Activated CD8-positive, alpha-beta T cell treated with anti-CD3 and anti-CD28 coated beads for 36 hours (primary cell): ENCODE measurements at regions not wholly inside any gene's neighbourhood (a gene's known extent, or its start where the extent isn't known, plus 50 kb on each side); places are given as distances from the start of the nearest gene placed in this dataset.

Experiments
- ATAC-seq: fragments of 200-7000 bp; cut with Tn5 transposase; one replicate; pipeline ENCODE4 v1.10.0; 2021; ENCODE audit warnings: mild to moderate bottlenecking, moderate library complexity
- CTCF ChIA-PET: fragments of 350-600 bp; sonication (Branson Sonifier 250); formaldehyde crosslinking; loops from one replicate; lab custom pipeline; 2021; ENCODE audit warnings: antibody characterized with exemption; lab: Charles Lee
- POLR2A ChIA-PET: fragments of 350-600 bp; sonication (Branson Sonifier 250); formaldehyde crosslinking; loops from one replicate; lab custom pipeline; 2021; ENCODE audit warnings: antibody characterized with exemption; lab: Charles Lee
- DNase-seq: peaks from one replicate; pipeline ENCODE4 v3.0.0-alpha.2; 2020
- H3K27ac Mint-ChIP-seq: one replicate; pipeline ENCODE4 v1.8.0; 2021; ENCODE audit warnings: mild to moderate bottlenecking, mixed read lengths
- H3K27me3 Mint-ChIP-seq: one replicate; pipeline ENCODE4 v1.8.0; 2021; ENCODE audit warnings: mixed read lengths
- H3K36me3 Mint-ChIP-seq: one replicate; pipeline ENCODE4 v1.8.0; 2021; ENCODE audit warnings: low read depth, mixed read lengths
- H3K4me1 Mint-ChIP-seq: one replicate; pipeline ENCODE4 v1.8.0; 2021; ENCODE audit warnings: low read depth, mixed read lengths
- H3K4me3 Mint-ChIP-seq: one replicate; pipeline ENCODE4 v1.8.0; 2021; ENCODE audit warnings: mild to moderate bottlenecking, moderate library complexity, mixed read lengths
- H3K9me3 Mint-ChIP-seq: one replicate; pipeline ENCODE4 v1.8.0; 2021; ENCODE audit warnings: mixed read lengths
- intact Hi-C: fragments of 100-400 bp; cut with micrococcal nuclease; formaldehyde crosslinking; loops from one replicate; pipeline ENCODE4 v1.10.0; 2022
- TF ChIP-seq, protein P1 (sequence below): fragments of 200-600 bp; IDR thresholded peaks from one replicate; pipeline ENCODE4 v1.8.0; 2022; ENCODE audit warnings: antibody characterized with exemption, mild to moderate bottlenecking

DNA sequence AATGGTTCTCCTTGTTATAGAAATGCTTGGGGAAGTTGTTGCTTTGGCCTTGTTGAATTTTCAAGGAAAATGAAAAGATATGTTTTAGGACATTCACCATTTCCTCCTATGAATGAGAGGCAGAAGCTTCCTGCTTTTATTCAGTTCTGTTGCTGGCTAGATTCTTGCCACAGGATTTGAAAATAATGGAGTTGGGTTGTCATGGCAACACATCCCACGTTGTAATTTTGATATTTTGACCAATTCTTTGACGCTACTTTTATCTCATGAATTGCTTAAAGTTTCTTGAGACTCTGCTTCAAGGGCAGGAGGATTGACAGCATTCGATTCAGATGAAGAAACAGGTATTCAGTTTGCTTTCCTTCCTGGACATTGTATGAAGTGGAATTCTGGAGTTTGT is 331.5 kb downstream of the PRDM2 start:
- intact Hi-C loops, result no loop called here
- Mint-ChIP-seq H3K9me3 (peaks cover 3% of the 10 kb centered on the region), H3K27me3 (peaks cover 10% of the 10 kb centered on the region), H3K36me3 (no peaks in the 10 kb centered on the region), H3K4me3 (no peak overlapping the region), H3K4me1 (no peaks in the 10 kb centered on the region), H3K27ac (no peak overlapping the region)
- ChIA-PET POLR2A (no interaction called here), CTCF (no interaction called here)
- DNase-seq, result no peak
- TF ChIP-seq, protein P1, sequence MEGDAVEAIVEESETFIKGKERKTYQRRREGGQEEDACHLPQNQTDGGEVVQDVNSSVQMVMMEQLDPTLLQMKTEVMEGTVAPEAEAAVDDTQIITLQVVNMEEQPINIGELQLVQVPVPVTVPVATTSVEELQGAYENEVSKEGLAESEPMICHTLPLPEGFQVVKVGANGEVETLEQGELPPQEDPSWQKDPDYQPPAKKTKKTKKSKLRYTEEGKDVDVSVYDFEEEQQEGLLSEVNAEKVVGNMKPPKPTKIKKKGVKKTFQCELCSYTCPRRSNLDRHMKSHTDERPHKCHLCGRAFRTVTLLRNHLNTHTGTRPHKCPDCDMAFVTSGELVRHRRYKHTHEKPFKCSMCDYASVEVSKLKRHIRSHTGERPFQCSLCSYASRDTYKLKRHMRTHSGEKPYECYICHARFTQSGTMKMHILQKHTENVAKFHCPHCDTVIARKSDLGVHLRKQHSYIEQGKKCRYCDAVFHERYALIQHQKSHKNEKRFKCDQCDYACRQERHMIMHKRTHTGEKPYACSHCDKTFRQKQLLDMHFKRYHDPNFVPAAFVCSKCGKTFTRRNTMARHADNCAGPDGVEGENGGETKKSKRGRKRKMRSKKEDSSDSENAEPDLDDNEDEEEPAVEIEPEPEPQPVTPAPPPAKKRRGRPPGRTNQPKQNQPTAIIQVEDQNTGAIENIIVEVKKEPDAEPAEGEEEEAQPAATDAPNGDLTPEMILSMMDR, result no peak
- ATAC-seq, result no peak

DNA sequence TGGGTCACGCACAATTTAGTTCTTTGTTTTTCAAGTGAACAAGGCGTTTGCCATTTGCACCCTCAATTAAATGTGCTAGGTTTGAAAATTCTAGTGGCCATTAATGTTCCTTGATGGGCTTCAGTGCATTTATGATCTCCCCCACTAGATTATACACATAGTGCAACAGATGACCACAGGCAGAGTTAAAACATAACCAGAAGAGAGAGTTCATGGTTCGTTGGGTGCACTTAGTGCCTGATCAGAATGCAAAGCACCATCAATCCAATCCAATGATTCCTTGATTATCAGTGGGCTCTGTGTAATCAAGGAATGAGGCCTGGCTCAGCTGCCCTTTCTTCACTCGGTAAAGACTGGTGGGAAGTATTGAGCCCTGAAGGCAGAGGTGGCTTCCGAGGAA is 334.5 kb downstream of the PRDM2 start:
- ATAC-seq (no peak), DNase-seq (no peak)
- H3K4me1 Mint-ChIP-seq, result no peaks in the 10 kb centered on the region
- no peaks in the 10 kb centered on the region for H3K36me3 Mint-ChIP-seq
- H3K27ac Mint-ChIP-seq, result no peak overlapping the region
- TF ChIP-seq, protein P1, result no peak
- CTCF ChIA-PET, result no interaction called here
- intact Hi-C loops, result no loop called here
- POLR2A ChIA-PET, result no interaction called here
- H3K27me3 Mint-ChIP-seq, result peaks cover 10% of the 10 kb centered on the region
- no peaks in the 10 kb centered on the region for H3K9me3 Mint-ChIP-seq
- no peak overlapping the region for H3K4me3 Mint-ChIP-seq

DNA sequence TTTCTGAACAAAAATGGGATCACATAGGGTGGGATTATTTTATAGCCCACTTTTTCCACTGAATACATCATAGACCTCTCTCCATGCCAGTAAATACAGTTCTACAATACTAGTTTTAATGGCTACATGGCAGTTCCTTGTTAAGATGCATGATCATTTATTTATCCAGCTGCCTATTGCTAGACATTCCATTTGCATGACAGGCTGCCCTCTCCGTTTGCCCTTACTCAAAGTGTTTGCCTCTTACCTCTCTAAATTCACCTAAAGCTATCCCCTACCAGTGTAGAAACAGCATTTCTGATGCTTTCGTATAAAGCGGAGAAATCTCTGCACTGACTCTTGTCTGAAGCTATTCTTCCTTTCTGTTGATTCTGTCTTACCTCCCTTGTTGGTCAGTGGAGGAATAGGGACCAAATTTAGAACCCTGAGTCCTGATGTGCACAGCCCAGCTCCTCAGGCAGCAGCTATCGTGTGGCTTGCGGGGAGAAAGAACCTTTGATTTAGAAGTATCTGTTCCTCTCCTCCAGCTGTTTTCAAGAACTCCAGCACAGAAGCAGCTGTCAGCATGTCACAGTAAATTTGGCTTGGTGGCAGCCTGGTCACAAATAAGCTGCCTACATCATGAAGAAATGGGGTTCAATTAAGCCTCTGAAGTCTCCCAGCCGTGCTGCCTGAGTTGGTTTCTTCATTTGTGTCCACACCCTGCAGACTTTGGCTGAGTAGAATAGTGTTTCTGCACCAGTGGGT is 337.3 kb downstream of the PRDM2 start:
- DNase-seq, result no peak
- peaks cover 9% of the 10 kb centered on the region for H3K27me3 Mint-ChIP-seq
- H3K27ac Mint-ChIP-seq, result no peak overlapping the region
- H3K36me3 Mint-ChIP-seq, result peaks cover 2% of the 10 kb centered on the region
- H3K4me1 Mint-ChIP-seq, result no peaks in the 10 kb centered on the region
- intact Hi-C loops, result no loop called here
- POLR2A ChIA-PET, result no interaction called here
- H3K4me3 Mint-ChIP-seq, result no peak overlapping the region
- no peak for ATAC-seq
- CTCF ChIA-PET, result no interaction called here
- TF ChIP-seq, protein P1, result no peak
- H3K9me3 Mint-ChIP-seq, result peaks cover 16% of the 10 kb centered on the region

DNA sequence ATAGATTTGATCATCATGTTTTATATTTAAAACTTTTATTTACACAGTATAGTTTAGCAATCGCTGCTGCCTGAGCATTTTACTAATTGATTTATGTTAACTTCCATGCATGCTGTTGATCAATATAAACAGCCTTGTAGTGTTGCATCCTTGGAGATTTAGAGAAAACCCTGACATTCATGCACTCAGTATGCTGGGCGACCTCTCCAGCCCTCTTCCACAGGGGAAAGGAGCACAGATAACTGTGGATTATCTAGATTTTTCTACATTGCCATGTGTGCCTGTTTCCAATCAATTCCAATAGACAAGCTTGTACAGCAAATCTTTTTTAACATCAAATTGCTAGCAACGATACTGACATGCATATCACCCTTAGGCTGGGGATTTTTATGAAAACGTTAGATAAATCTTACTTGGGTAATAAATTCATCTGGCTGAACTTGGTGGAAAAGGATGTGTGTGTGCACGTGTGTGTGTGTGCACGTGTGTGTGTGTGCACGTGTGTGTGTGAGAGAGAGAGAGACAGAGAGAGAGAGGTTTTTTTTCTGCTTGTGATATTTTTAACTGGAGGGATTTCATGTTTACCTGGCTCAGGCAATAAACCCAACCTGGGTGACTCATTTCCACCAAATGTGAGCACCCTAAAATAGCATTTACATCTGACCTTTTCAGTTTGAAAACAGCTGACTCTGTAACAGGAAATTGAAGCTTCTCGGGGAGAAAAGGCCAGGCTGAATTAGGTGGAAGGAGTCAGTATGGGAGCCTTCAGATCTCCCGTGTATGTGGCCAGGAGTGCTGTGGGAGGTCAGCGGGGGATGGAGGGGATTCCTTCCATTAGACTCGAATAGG is 339.8 kb downstream of the PRDM2 start:
- H3K4me3 Mint-ChIP-seq, result no peak overlapping the region
- intact Hi-C loops, result no loop called here
- ChIA-PET CTCF (no interaction called here), POLR2A (no interaction called here)
- ATAC-seq (no peak), DNase-seq (no peak)
- peaks cover 2% of the 10 kb centered on the region for H3K36me3 Mint-ChIP-seq
- H3K9me3 Mint-ChIP-seq, result peaks cover 22% of the 10 kb centered on the region
- peaks cover 6% of the 10 kb centered on the region for H3K27me3 Mint-ChIP-seq
- TF ChIP-seq, protein P1, result no peak
- no peak overlapping the region for H3K27ac Mint-ChIP-seq
- no peaks in the 10 kb centered on the region for H3K4me1 Mint-ChIP-seq

DNA sequence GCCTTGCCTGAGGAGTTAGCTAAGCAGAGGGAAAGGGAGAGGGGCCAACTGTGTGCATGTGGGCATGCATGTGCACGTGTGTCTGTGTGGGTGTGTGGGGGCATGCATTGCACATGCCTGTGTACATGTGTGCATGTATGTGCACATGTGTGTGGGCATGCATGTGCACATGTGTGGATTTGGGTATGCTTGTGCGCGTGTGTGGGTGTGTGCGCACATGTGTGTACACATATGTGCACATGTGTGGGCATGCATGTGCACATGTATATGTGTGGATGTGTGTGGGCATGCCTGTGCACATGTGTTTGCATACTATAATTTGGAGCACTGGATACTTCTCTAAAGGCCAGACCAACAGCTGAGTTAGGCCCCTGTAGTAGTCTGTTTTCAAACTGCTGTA is 350.0 kb downstream of the PRDM2 start:
- Mint-ChIP-seq H3K9me3 (no peaks in the 10 kb centered on the region), H3K36me3 (no peaks in the 10 kb centered on the region), H3K4me3 (no peak overlapping the region), H3K27me3 (peaks cover 5% of the 10 kb centered on the region), H3K27ac (no peak overlapping the region), H3K4me1 (no peaks in the 10 kb centered on the region)
- no peak for ATAC-seq
- CTCF ChIA-PET, result no interaction called here
- TF ChIP-seq, protein P1, result no peak
- POLR2A ChIA-PET, result no interaction called here
- intact Hi-C loops, result no loop called here
- no peak for DNase-seq
